ENCODE measurements at regions not wholly inside any gene's neighbourhood (a gene's known extent, or its start where the extent isn't known, plus 50 kb on each side); places are given as distances from the start of the nearest gene placed in this dataset.

DNA sequence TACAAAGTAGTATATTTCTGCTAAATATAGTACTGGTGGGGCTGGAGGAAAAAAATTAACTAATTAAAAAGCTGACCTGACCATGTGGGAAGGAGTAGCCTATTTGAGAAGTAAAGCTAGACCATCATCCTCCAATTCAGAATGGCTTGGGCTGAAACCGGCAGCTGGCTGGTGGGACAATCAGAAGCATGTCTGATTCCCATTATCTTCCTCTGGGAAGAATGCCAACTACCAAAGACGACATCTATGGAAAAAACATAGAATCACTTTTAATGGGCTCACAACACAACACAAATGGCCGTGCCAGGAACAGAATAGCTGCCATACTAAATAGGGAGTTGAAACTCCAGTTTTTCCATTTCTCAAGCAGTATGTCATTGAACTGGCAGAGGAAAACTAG is 120.4 kb upstream of the FREM2 start:
- intact Hi-C loops (cut with DNase I): no loop called here
- H3K9me3 ChIP-seq: no peaks in the 10 kb centered on the region
- WGBS, 3 donors: 37 to 42% (median 38%) methylated on average over 3 of the region's 3 CpGs
- no peaks in the 10 kb centered on the region for H3K36me3 ChIP-seq
- peaks cover 1% of the 10 kb centered on the region for H3K4me1 ChIP-seq (ENCODE audit: insufficient read depth)
- TF ChIP-seq POLR2A (IDR thresholded peaks at IDR 0.05): no peak
- no peak for TF ChIP-seq EP300 (IDR thresholded peaks at IDR 0.05)
- TF ChIP-seq, protein P1, sequence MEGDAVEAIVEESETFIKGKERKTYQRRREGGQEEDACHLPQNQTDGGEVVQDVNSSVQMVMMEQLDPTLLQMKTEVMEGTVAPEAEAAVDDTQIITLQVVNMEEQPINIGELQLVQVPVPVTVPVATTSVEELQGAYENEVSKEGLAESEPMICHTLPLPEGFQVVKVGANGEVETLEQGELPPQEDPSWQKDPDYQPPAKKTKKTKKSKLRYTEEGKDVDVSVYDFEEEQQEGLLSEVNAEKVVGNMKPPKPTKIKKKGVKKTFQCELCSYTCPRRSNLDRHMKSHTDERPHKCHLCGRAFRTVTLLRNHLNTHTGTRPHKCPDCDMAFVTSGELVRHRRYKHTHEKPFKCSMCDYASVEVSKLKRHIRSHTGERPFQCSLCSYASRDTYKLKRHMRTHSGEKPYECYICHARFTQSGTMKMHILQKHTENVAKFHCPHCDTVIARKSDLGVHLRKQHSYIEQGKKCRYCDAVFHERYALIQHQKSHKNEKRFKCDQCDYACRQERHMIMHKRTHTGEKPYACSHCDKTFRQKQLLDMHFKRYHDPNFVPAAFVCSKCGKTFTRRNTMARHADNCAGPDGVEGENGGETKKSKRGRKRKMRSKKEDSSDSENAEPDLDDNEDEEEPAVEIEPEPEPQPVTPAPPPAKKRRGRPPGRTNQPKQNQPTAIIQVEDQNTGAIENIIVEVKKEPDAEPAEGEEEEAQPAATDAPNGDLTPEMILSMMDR (IDR thresholded peaks at IDR 0.05): no peak
- H3K4me3 ChIP-seq: no peak overlapping the region
- no peak for DNase-seq
- H3K27me3 ChIP-seq: no peaks in the 10 kb centered on the region
- no peak overlapping the region for H3K27ac ChIP-seq

DNA sequence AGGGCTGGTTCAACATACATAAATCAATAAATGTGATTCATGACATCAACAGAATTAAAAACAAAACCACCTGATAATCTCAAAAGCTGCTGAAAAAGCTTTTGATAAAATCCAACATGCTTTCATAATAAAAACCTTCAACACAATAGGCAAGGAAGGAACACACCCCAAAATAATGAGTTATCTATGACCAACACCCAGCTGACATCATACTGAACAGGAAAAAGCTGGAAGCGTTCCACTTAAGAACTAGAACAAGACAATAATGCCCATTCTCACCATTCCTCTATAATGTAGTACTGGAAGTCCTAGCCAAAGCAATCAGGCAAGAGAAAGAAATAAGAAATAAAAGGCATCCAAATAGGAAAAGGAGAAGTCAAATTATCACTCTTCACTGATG is 116.2 kb upstream of the FREM2 start:
- Histone ChIP-seq H3K9me3 (no peaks in the 10 kb centered on the region), H3K27ac (no peak overlapping the region), H3K27me3 (no peaks in the 10 kb centered on the region), H3K36me3 (no peaks in the 10 kb centered on the region), H3K4me1 (ENCODE audit: insufficient read depth) (peaks cover 1% of the 10 kb centered on the region), H3K4me3 (no peak overlapping the region)
- WGBS, 3 donors: 79 to 97% (median 92%) methylated on average over 1 of the region's 1 CpG
- no peak for DNase-seq
- TF ChIP-seq, protein P1 (IDR thresholded peaks at IDR 0.05): no peak
- TF ChIP-seq EP300 (IDR thresholded peaks at IDR 0.05) (no peak), POLR2A (IDR thresholded peaks at IDR 0.05) (no peak)
- intact Hi-C loops (cut with DNase I): no loop called here

DNA sequence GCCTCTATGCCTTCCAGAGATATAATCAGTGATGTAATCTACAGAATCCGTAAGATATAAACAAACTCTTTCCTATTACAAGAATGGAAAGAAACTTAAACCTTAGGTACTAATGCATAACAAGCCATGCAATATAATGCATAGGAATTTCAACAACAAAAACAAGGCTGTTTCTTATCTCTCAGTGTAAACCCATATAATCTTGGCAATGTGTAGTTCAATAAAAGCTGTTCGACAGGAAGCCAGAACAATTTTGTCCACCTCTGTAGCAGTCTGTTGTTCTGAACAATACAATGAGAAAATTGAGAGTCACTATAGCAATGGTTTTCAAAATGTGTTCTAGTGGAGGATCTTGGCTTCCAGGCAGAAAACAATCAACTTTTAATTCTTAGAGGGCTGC is 111.5 kb upstream of the FREM2 start:
- Histone ChIP-seq H3K4me3 (no peak overlapping the region), H3K36me3 (no peaks in the 10 kb centered on the region), H3K27ac (no peak overlapping the region), H3K9me3 (no peaks in the 10 kb centered on the region), H3K27me3 (no peaks in the 10 kb centered on the region), H3K4me1 (ENCODE audit: insufficient read depth) (no peaks in the 10 kb centered on the region)
- TF ChIP-seq POLR2A (IDR thresholded peaks at IDR 0.05) (no peak), EP300 (IDR thresholded peaks at IDR 0.05) (no peak)
- TF ChIP-seq, protein P1 (IDR thresholded peaks at IDR 0.05): no peak
- intact Hi-C loops (cut with DNase I): no loop called here
- no peak for DNase-seq
- WGBS, 3 donors: 59 to 71% (median 60%) methylated on average over 2 of the region's 2 CpGs

DNA sequence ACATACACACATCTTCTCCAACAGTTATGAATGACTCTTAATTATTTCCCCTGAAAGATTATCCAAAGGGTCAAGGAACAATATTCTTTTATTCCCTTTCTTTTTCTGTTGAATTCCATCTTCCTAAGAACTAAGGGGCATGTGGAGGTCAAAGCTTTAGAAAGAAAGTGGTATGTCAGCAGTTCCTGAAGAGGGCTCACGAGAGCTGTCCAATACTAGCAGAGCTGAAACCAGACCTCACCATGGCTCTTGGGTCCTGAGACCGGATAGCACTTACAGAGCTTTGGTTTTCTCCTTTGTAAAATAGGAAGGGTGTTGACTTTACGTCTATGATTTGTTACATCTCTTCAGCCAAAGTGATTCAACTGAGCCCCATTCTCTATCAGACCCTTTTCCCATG is 109.8 kb upstream of the FREM2 start:
- H3K4me1 ChIP-seq (ENCODE audit: insufficient read depth): no peaks in the 10 kb centered on the region
- H3K36me3 ChIP-seq: no peaks in the 10 kb centered on the region
- TF ChIP-seq EP300 (IDR thresholded peaks at IDR 0.05) (no peak), POLR2A (IDR thresholded peaks at IDR 0.05) (no peak)
- TF ChIP-seq, protein P1 (IDR thresholded peaks at IDR 0.05): no peak
- H3K27ac ChIP-seq: no peak overlapping the region
- DNase-seq: no peak
- intact Hi-C loops (cut with DNase I): no loop called here
- 83 to 85% (median 84%) methylated on average over 3 of the region's 3 CpGs for WGBS, 3 donors
- H3K9me3 ChIP-seq: no peaks in the 10 kb centered on the region
- H3K27me3 ChIP-seq: no peaks in the 10 kb centered on the region
- H3K4me3 ChIP-seq: no peak overlapping the region

DNA sequence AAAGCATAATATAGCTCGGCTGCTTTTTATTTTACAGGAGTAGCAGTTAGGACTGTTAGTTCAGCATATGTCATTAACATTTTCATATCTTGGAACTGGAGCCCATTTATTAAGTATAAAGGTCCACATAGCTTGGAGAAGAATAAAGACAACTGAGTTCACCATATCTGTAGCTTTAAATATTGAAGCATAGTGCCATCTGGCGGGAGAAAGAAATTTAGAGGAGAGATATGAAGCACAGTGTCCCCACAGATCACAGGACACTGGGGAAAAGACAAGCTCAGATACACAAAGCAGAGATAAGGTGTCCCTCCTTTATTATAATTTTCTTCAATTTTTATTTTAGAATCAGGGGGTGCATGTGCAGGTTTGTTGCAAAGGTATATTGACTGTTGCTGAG is 104.7 kb upstream of the FREM2 start:
- no peak for DNase-seq
- Histone ChIP-seq H3K27me3 (no peaks in the 10 kb centered on the region), H3K4me1 (ENCODE audit: insufficient read depth) (no peaks in the 10 kb centered on the region), H3K4me3 (no peak overlapping the region), H3K27ac (no peak overlapping the region), H3K9me3 (no peaks in the 10 kb centered on the region), H3K36me3 (no peaks in the 10 kb centered on the region)
- no peak for TF ChIP-seq POLR2A (IDR thresholded peaks at IDR 0.05)
- TF ChIP-seq, protein P1 (IDR thresholded peaks at IDR 0.05): peak in 2 of 3 donors; percentile 14 to 15
- intact Hi-C loops (cut with DNase I): no loop called here
- 9 to 15% (median 12%) methylated on average over 2 of the region's 2 CpGs for WGBS, 3 donors
